GM12878 (cell line): ENCODE measurements at regions not wholly inside any gene's neighbourhood (a gene's known extent, or its start where the extent isn't known, plus 50 kb on each side); places are given as distances from the start of the nearest gene placed in this dataset.

Experiments
- ATF7 ChIP-seq: fragments of 450-650 bp; IDR thresholded peaks from 2 replicates; pipeline ENCODE4 v1.6.1; 2016; ENCODE audit warnings: low read depth, mild to moderate bottlenecking
- BHLHE40 ChIP-seq, 2 experiments: fragments of 450-650 bp in 1 of 2; IDR thresholded peaks; 2 replicates each; pipeline ENCODE4 v1.6.1; 2011 to 2017; ENCODE audit warnings: low read depth in 2 of 2, borderline replicate concordance in 1 of 2, improper control_type of control experiment in 1 of 2, low read length in 1 of 2, mild to moderate bottlenecking in 1 of 2
- CHD1 ChIP-seq: IDR thresholded peaks from 2 replicates; pipeline ENCODE4 v1.6.1; 2012; ENCODE audit warnings: low read depth, low read length, improper control_type of control experiment
- DPF2 ChIP-seq: fragments of 450-650 bp; IDR thresholded peaks from 2 replicates; pipeline ENCODE4 v1.6.1; 2017; ENCODE audit warnings: mild to moderate bottlenecking
- GATAD2B ChIP-seq: fragments of 450-650 bp; conservative IDR thresholded peaks from 2 replicates; pipeline ENCODE4 v1.6.1; 2017; ENCODE audit warnings: low read depth, mild to moderate bottlenecking, moderate library complexity
- IKZF1 ChIP-seq: fragments of 450-650 bp; conservative IDR thresholded peaks from 2 replicates; pipeline ENCODE4 v1.6.1; 2017; ENCODE audit warnings: antibody characterized with exemption, mild to moderate bottlenecking
- IKZF2 ChIP-seq, 2 experiments: fragments of 450-650 bp; IDR thresholded peaks; 2 replicates each; pipeline ENCODE4 v1.6.1; 2017; ENCODE audit warnings: mild to moderate bottlenecking in 2 of 2, moderate library complexity in 2 of 2
- KLF5 ChIP-seq: fragments of 450-650 bp; IDR thresholded peaks from 2 replicates; pipeline ENCODE4 v1.6.1; 2014; ENCODE audit warnings: mild to moderate bottlenecking; ENCODE audit not compliant: partially characterized antibody
- RAD21 ChIP-seq: IDR thresholded peaks from 2 replicates; pipeline ENCODE4 v1.6.1; 2011; ENCODE audit warnings: mild to moderate bottlenecking, low read depth, low read length, moderate library complexity; ENCODE audit not compliant: insufficient read depth
- RFX5 ChIP-seq: IDR thresholded peaks from 2 replicates; pipeline ENCODE4 v1.6.1; 2011; ENCODE audit warnings: low read depth, low read length, improper control_type of control experiment
- SIN3A ChIP-seq: IDR thresholded peaks from 2 replicates; pipeline ENCODE4 v1.6.1; 2012; ENCODE audit warnings: low read depth, low read length, improper control_type of control experiment
- STAT3 ChIP-seq: IDR thresholded peaks from 2 replicates; pipeline ENCODE4 v1.6.1; 2011; ENCODE audit warnings: low read depth, low read length, improper control_type of control experiment
- SUPT20H ChIP-seq: IDR thresholded peaks from 2 replicates; pipeline ENCODE4 v1.6.1; 2011; ENCODE audit warnings: low read depth, mild to moderate bottlenecking, low read length, moderate library complexity, borderline replicate concordance; ENCODE audit not compliant: control insufficient read depth
- WRNIP1 ChIP-seq: IDR thresholded peaks from 2 replicates; pipeline ENCODE4 v1.6.1; 2011; ENCODE audit warnings: low read depth, low read length, improper control_type of control experiment, borderline replicate concordance
- ZBED1 ChIP-seq: IDR thresholded peaks from 2 replicates; pipeline ENCODE4 v1.6.1; 2016; ENCODE audit warnings: borderline replicate concordance
- TF ChIP-seq, protein P1 (sequence below): fragments of 450-650 bp; IDR thresholded peaks from 2 replicates; pipeline ENCODE4 v1.6.1; 2017; ENCODE audit warnings: low read depth, mild to moderate bottlenecking, moderate library complexity
- TF ChIP-seq, protein P2 (sequence below): fragments of 450-650 bp; IDR thresholded peaks from 2 replicates; pipeline ENCODE4 v1.6.1; 2018; ENCODE audit warnings: mild to moderate bottlenecking, low read depth, moderate library complexity; ENCODE audit not compliant: partially characterized antibody
- TF ChIP-seq, protein P3 (sequence below): IDR thresholded peaks from 2 replicates; pipeline ENCODE4 v1.6.1; 2012; ENCODE audit warnings: low read depth, low read length, improper control_type of control experiment
- TF ChIP-seq, protein P4 (sequence below), 3 experiments: IDR thresholded peaks in 2 of 3; conservative IDR thresholded peaks in 1 of 3; 2 replicates each; pipeline ENCODE4 v1.5.1; 2011; ENCODE audit warnings: low read depth in 3 of 3, low read length in 3 of 3, mild to moderate bottlenecking in 3 of 3, control low read depth in 2 of 3, moderate library complexity in 2 of 3, inconsistent platforms in 1 of 3, mixed read lengths in 1 of 3; ENCODE audit not compliant: control insufficient read depth in 2 of 3, insufficient read depth in 1 of 3; ENCODE audit errors: extremely low read depth in 1 of 3
- TF ChIP-seq, protein P5 (sequence below): IDR thresholded peaks from 2 replicates; pipeline ENCODE4 v1.6.1; 2011; ENCODE audit warnings: borderline replicate concordance, low read depth, mild to moderate bottlenecking, moderate library complexity, low read length; ENCODE audit not compliant: insufficient read depth, poor library complexity, severe bottlenecking

DNA sequence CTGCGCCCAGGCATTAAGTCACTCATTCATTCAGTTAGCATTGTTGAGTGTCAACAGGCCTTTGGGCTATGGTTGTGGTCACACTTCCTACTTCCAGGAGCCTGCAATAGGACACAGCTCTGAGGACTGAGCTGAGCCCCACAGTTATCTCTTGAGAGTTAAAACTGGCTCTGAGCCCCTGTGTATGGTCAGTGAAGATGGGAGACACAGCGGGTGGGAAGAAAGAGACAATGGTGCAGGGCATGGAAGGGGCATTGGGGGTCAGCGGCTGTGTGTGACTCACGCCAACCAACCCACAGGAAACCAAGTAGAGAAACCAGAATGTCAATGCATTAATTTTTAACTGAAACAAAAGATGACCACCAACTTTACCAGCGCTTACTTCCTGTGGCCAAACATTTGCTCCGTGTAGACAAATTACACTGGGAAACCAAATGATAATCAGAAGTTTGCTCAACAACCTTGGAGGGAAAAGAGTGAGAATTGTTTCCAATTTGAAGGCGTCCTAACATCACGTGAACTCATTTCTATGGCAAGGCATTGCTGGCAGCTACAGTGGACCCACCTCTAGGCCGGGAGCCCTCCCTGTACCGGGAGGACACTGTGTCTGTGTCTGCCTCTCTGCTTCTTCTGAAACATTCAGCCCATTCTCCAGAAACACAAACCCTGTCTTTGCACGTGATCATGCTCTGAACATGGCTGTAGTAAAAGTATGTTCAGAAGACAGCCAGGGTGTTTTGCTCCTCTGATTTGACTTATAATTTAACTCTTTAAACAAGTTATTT, 212.0 kb upstream of the ID2 start (continued):
- peak; percentile 19 to 76; a peak in 2 of 4 replicates for TF ChIP-seq BHLHE40 (IDR thresholded peaks at IDR 0.05; ENCODE audit: borderline replicate concordance in 1 of 2, low read depth in 2 of 2, low read length in 1 of 2)
- no peak for TF ChIP-seq WRNIP1
- TF ChIP-seq SUPT20H, result no peak
- TF ChIP-seq, protein P1, sequence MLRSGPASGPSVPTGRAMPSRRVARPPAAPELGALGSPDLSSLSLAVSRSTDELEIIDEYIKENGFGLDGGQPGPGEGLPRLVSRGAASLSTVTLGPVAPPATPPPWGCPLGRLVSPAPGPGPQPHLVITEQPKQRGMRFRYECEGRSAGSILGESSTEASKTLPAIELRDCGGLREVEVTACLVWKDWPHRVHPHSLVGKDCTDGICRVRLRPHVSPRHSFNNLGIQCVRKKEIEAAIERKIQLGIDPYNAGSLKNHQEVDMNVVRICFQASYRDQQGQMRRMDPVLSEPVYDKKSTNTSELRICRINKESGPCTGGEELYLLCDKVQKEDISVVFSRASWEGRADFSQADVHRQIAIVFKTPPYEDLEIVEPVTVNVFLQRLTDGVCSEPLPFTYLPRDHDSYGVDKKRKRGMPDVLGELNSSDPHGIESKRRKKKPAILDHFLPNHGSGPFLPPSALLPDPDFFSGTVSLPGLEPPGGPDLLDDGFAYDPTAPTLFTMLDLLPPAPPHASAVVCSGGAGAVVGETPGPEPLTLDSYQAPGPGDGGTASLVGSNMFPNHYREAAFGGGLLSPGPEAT, result 0 out of 2 replicates have a peak, but pooled peaks have one; percentile 39
- TF ChIP-seq STAT3, result no peak
- peak; percentile 72 for TF ChIP-seq GATAD2B
- TF ChIP-seq, protein P2, sequence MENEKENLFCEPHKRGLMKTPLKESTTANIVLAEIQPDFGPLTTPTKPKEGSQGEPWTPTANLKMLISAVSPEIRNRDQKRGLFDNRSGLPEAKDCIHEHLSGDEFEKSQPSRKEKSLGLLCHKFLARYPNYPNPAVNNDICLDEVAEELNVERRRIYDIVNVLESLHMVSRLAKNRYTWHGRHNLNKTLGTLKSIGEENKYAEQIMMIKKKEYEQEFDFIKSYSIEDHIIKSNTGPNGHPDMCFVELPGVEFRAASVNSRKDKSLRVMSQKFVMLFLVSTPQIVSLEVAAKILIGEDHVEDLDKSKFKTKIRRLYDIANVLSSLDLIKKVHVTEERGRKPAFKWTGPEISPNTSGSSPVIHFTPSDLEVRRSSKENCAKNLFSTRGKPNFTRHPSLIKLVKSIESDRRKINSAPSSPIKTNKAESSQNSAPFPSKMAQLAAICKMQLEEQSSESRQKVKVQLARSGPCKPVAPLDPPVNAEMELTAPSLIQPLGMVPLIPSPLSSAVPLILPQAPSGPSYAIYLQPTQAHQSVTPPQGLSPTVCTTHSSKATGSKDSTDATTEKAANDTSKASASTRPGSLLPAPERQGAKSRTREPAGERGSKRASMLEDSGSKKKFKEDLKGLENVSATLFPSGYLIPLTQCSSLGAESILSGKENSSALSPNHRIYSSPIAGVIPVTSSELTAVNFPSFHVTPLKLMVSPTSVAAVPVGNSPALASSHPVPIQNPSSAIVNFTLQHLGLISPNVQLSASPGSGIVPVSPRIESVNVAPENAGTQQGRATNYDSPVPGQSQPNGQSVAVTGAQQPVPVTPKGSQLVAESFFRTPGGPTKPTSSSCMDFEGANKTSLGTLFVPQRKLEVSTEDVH, result no peak
- TF ChIP-seq IKZF1, result peak; percentile 82
- TF ChIP-seq, protein P3, sequence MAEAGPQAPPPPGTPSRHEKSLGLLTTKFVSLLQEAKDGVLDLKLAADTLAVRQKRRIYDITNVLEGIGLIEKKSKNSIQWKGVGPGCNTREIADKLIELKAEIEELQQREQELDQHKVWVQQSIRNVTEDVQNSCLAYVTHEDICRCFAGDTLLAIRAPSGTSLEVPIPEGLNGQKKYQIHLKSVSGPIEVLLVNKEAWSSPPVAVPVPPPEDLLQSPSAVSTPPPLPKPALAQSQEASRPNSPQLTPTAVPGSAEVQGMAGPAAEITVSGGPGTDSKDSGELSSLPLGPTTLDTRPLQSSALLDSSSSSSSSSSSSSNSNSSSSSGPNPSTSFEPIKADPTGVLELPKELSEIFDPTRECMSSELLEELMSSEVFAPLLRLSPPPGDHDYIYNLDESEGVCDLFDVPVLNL, result no peak
- no peak for TF ChIP-seq SIN3A
- TF ChIP-seq CHD1, result no peak
- no peak for TF ChIP-seq RFX5
- TF ChIP-seq, protein P4, sequence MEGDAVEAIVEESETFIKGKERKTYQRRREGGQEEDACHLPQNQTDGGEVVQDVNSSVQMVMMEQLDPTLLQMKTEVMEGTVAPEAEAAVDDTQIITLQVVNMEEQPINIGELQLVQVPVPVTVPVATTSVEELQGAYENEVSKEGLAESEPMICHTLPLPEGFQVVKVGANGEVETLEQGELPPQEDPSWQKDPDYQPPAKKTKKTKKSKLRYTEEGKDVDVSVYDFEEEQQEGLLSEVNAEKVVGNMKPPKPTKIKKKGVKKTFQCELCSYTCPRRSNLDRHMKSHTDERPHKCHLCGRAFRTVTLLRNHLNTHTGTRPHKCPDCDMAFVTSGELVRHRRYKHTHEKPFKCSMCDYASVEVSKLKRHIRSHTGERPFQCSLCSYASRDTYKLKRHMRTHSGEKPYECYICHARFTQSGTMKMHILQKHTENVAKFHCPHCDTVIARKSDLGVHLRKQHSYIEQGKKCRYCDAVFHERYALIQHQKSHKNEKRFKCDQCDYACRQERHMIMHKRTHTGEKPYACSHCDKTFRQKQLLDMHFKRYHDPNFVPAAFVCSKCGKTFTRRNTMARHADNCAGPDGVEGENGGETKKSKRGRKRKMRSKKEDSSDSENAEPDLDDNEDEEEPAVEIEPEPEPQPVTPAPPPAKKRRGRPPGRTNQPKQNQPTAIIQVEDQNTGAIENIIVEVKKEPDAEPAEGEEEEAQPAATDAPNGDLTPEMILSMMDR (IDR thresholded peaks at IDR 0.05 in 2 of 3, conservative IDR thresholded peaks at IDR 0.05 in 1 of 3; ENCODE audit: control insufficient read depth in 2 of 3, extremely low read depth in 1 of 3, insufficient read depth in 1 of 3, low read depth in 3 of 3, low read length in 3 of 3), result no peak
- no peak for TF ChIP-seq KLF5
- TF ChIP-seq, protein P5, sequence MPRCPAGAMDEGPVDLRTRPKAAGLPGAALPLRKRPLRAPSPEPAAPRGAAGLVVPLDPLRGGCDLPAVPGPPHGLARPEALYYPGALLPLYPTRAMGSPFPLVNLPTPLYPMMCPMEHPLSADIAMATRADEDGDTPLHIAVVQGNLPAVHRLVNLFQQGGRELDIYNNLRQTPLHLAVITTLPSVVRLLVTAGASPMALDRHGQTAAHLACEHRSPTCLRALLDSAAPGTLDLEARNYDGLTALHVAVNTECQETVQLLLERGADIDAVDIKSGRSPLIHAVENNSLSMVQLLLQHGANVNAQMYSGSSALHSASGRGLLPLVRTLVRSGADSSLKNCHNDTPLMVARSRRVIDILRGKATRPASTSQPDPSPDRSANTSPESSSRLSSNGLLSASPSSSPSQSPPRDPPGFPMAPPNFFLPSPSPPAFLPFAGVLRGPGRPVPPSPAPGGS, result no peak
- TF ChIP-seq ZBED1, result no peak
- TF ChIP-seq RAD21, result no peak
- peak; percentile 48; the same call in 1 of the 2 replicates for TF ChIP-seq ATF7
- TF ChIP-seq IKZF2 (IDR thresholded peaks at IDR 0.05), result peak in 1 of 2 experiments; percentile 54; a peak in 2 of 4 replicates
- TF ChIP-seq DPF2, result peak; percentile 62; the same call in 1 of the 2 replicates
